ENCODE measurements at regions not wholly inside any gene's neighbourhood (a gene's known extent, or its start where the extent isn't known, plus 50 kb on each side); places are given as distances from the start of the nearest gene placed in this dataset.

DNA sequence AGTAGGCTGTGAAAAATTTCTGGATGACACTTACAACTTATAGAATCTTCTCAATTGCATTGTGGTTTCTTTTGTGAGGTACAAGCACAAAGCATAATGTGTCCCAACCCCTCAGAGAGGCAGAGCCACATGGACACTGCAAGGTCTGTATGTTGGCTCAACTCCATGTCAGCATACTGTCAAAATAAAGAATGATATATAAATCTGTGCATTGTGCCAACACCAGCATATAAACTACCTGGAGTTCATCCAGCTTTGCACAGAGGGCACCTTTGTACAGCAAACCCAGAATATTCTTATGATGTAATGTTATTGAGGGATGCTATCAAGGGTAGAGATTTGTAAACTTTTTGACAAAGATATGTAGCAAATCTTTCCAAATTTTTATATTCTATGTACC lies 1065.8 kb upstream of the MIR17HG start:
- TF ChIP-seq MAZ (IDR thresholded peaks at IDR 0.05; ENCODE audit: borderline replicate concordance, low read depth, low read length) (no peak), POLR2A (IDR thresholded peaks at IDR 0.05; ENCODE audit: low read depth, low read length) (no peak), MXI1 (IDR thresholded peaks at IDR 0.05; ENCODE audit: borderline replicate concordance, low read depth, low read length) (no peak), RAD21 (IDR thresholded peaks at IDR 0.05; ENCODE audit: low read length) (no peak), RCOR1 (IDR thresholded peaks at IDR 0.05; ENCODE audit: insufficient replicate concordance, low read length) (no peak), BHLHE40 (IDR thresholded peaks at IDR 0.05; ENCODE audit: low read depth, low read length) (no peak), USF2 (IDR thresholded peaks at IDR 0.05; ENCODE audit: low read depth, low read length) (no peak), CEBPB (IDR thresholded peaks at IDR 0.05; ENCODE audit: low read depth, low read length) (no peak), CHD1 (IDR thresholded peaks at IDR 0.05; ENCODE audit: low read depth, low read length) (no peak), MAFK (IDR thresholded peaks at IDR 0.05; ENCODE audit: low read depth, low read length) (no peak), NFE2L2 (IDR thresholded peaks at IDR 0.05; ENCODE audit: low read depth, low read length) (no peak), SMC3 (IDR thresholded peaks at IDR 0.05; ENCODE audit: low read depth, low read length) (no peak)
- TF ChIP-seq, protein P1, sequence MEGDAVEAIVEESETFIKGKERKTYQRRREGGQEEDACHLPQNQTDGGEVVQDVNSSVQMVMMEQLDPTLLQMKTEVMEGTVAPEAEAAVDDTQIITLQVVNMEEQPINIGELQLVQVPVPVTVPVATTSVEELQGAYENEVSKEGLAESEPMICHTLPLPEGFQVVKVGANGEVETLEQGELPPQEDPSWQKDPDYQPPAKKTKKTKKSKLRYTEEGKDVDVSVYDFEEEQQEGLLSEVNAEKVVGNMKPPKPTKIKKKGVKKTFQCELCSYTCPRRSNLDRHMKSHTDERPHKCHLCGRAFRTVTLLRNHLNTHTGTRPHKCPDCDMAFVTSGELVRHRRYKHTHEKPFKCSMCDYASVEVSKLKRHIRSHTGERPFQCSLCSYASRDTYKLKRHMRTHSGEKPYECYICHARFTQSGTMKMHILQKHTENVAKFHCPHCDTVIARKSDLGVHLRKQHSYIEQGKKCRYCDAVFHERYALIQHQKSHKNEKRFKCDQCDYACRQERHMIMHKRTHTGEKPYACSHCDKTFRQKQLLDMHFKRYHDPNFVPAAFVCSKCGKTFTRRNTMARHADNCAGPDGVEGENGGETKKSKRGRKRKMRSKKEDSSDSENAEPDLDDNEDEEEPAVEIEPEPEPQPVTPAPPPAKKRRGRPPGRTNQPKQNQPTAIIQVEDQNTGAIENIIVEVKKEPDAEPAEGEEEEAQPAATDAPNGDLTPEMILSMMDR (conservative IDR thresholded peaks at IDR 0.05; ENCODE audit: low read depth, low read length): no peak

All from IMR-90 (cell line).